Lung (tissue), 11 donors: ENCODE measurements at regions not wholly inside any gene's neighbourhood (a gene's known extent, or its start where the extent isn't known, plus 50 kb on each side); places are given as distances from the start of the nearest gene placed in this dataset.
A peak's percentile ranks its signal among the peaks of the same experiment; 100 is the strongest.

Experiments used
- ATAC-seq: fragments of 200-7000 bp; cut with Tn5 transposase; one replicate; pipeline ENCODE4 v1.9.1; 2020; ENCODE audit warnings: moderate number of reproducible peaks; ENCODE audit not compliant: insufficient read depth, low FRiP score
- DNase-seq, 3 donors: peaks; one replicate each; pipeline ENCODE4 v3.0.0-alpha.2; 2013 to 2017
- H3K27ac ChIP-seq, 2 donors: one replicate each; pipeline ENCODE4 v1.5.1; 2013; ENCODE audit warnings: mild to moderate bottlenecking in 2 of 2, moderate library complexity in 2 of 2, control low read depth in 1 of 2, inconsistent platforms in 1 of 2, low read depth in 1 of 2, low read length in 1 of 2
- H3K27me3 ChIP-seq, 3 donors: one replicate each; pipeline ENCODE4 v1.5.1; 2013; ENCODE audit warnings: low read length in 2 of 3; ENCODE audit not compliant: control insufficient read depth in 3 of 3, insufficient read depth in 3 of 3
- H3K36me3 ChIP-seq, 4 donors: one replicate each; pipeline ENCODE4 v1.5.1; 2013; ENCODE audit warnings: low read length in 4 of 4, mild to moderate bottlenecking in 1 of 4, moderate library complexity in 1 of 4; ENCODE audit not compliant: control insufficient read depth in 4 of 4, insufficient read depth in 4 of 4
- H3K4me1 ChIP-seq, 5 donors: one replicate each; pipeline ENCODE4 v1.5.1; 2013; ENCODE audit warnings: low read length in 5 of 5, mild to moderate bottlenecking in 2 of 5, moderate library complexity in 1 of 5; ENCODE audit not compliant: control insufficient read depth in 5 of 5, insufficient read depth in 5 of 5
- H3K4me3 ChIP-seq: one replicate; pipeline ENCODE4 v1.5.1; 2013; ENCODE audit warnings: mild to moderate bottlenecking, control low read depth, moderate library complexity
- H3K9ac ChIP-seq, 2 donors: one replicate each; pipeline ENCODE4 v1.5.1; 2013; ENCODE audit warnings: low read length in 2 of 2, control low read depth in 1 of 2; ENCODE audit not compliant: insufficient read depth in 1 of 2
- H3K9me3 ChIP-seq, 4 donors: one replicate each; pipeline ENCODE4 v1.5.1; 2013; ENCODE audit warnings: low read length in 3 of 4, mild to moderate bottlenecking in 1 of 4, moderate library complexity in 1 of 4; ENCODE audit not compliant: control insufficient read depth in 4 of 4, insufficient read depth in 3 of 4
- WGBS, 2 donors: extraction: QIAGEN DNeasy Blood & Tissue Kit; methylation state at CpG; one replicate each; pipeline ENCODE4 v1.1.7; 2013; 5-methylcytosine and 5-hydroxymethylcytosine counted together
- TF ChIP-seq, protein P1 (sequence below): IDR thresholded peaks from 2 replicates; pipeline ENCODE4 v1.5.1; 2012; ENCODE audit warnings: mild to moderate bottlenecking; ENCODE audit errors: control extremely low read depth, extremely low read depth
- donor health status: control.
- donor health status: control.
- donor health status: Bipolar disorder and iron deficiency.
- donor health status: healthy.
- donor health status: DM: yes; HTN: yes; CAD: no.

DNA sequence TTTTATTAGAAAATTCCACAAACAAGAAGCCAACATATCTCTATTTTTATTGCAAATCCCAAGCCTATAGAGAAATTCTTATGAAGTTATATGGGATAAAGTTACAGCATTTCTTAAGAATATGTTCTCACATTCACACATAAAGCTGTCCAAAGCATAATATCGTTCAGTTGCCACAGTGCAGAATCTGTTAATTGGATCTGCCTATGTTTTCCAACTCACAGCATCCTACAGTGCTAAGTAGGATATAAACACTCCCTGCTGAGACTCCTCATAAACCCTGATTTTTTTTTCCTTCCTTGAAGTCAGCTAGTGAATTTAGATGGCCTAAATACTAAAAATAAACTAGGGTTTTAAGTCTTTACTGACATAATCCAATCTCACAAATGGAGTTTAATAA, 307.9 kb downstream of the PDGFC start:
- Histone ChIP-seq H3K4me1 (no peaks in the 10 kb centered on the region), H3K4me3 (no peak overlapping the region), H3K9me3 (no peaks in the 10 kb centered on the region), H3K27ac (no peak overlapping the region), H3K9ac (no peak overlapping the region), H3K36me3 (no peaks in the 10 kb centered on the region), H3K27me3 (no peaks in the 10 kb centered on the region)
- TF ChIP-seq, protein P1, sequence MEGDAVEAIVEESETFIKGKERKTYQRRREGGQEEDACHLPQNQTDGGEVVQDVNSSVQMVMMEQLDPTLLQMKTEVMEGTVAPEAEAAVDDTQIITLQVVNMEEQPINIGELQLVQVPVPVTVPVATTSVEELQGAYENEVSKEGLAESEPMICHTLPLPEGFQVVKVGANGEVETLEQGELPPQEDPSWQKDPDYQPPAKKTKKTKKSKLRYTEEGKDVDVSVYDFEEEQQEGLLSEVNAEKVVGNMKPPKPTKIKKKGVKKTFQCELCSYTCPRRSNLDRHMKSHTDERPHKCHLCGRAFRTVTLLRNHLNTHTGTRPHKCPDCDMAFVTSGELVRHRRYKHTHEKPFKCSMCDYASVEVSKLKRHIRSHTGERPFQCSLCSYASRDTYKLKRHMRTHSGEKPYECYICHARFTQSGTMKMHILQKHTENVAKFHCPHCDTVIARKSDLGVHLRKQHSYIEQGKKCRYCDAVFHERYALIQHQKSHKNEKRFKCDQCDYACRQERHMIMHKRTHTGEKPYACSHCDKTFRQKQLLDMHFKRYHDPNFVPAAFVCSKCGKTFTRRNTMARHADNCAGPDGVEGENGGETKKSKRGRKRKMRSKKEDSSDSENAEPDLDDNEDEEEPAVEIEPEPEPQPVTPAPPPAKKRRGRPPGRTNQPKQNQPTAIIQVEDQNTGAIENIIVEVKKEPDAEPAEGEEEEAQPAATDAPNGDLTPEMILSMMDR, result no peak
- DNase-seq (no peak), ATAC-seq (no peak)
- 69 to 73% methylated on average over 1 of the region's 1 CpG for WGBS, 2 donors

DNA sequence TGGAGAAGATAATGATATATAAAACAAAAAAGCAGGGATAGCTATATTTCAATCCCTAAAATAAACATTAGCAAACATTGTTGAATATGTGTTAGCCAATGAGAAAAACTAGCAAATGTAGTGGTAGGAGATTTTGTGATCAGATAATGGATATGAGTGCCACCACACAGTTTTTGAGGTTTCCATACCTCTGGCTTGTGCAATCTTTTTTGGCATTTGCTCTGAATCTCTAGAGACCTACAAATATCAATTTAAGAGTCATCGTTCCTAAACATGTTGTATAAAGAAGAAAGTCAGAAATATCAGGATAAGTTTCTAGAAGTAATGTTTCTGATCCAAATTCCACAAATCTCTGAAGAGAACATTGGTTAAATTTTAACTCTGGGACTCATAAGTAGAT, 308.7 kb downstream of the PDGFC start:
- H3K27me3 ChIP-seq, result no peaks in the 10 kb centered on the region
- TF ChIP-seq, protein P1, result no peak
- WGBS, 2 donors, result 66 to 87% methylated on average over 1 of the region's 1 CpG
- ATAC-seq, result no peak
- no peaks in the 10 kb centered on the region for H3K9me3 ChIP-seq
- no peak overlapping the region for H3K9ac ChIP-seq
- no peaks in the 10 kb centered on the region for H3K4me1 ChIP-seq
- H3K4me3 ChIP-seq, result no peak overlapping the region
- no peak overlapping the region for H3K27ac ChIP-seq
- no peak for DNase-seq
- no peaks in the 10 kb centered on the region for H3K36me3 ChIP-seq

DNA sequence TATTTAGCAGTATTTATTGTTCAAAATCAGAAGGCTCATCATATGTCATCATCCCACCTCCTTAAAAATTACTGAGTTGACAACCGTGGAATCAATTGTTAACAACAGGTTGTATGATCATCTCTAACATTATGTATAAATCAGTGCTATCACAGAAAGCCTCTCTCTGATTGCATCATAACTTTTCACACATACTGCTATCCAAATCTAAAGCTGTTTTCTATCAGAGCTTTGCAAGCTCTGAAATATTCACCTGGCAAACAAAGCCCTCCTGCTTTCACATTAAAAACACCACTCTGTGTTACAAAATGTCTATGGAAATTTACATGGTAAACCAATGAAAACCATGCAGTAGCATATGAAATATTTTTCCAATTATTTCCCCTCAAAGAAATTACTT, 310.0 kb downstream of the PDGFC start:
- Histone ChIP-seq H3K9me3 (no peaks in the 10 kb centered on the region), H3K9ac (no peak overlapping the region), H3K27me3 (no peaks in the 10 kb centered on the region), H3K4me1 (no peaks in the 10 kb centered on the region), H3K27ac (no peak overlapping the region), H3K36me3 (no peaks in the 10 kb centered on the region), H3K4me3 (no peak overlapping the region)
- TF ChIP-seq, protein P1, result no peak
- DNase-seq (no peak), ATAC-seq (no peak)
- 87 to 88% methylated on average over 1 of the region's 1 CpG for WGBS, 2 donors

DNA sequence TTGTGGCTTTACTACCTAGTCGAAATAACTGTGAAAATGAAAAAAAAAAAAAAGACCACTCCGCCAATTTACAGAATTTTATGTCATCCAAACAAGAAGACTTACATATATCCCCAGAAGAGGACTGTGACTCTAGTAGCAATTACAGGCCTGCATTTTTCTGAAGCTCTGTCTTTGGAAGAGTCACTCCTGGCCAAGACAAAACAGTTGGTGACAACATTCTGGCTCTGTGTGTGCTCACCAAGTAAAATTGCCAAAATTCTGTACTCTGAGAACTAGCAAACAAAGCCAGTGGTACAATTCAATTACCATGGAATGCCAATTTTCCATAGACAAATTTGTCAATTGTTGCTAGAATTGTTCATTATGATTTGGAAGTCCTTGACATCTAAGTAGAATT, 311.1 kb downstream of the PDGFC start:
- Histone ChIP-seq H3K9ac (no peak overlapping the region), H3K4me3 (no peak overlapping the region), H3K27me3 (no peaks in the 10 kb centered on the region), H3K27ac (no peak overlapping the region), H3K4me1 (no peaks in the 10 kb centered on the region), H3K36me3 (no peaks in the 10 kb centered on the region), H3K9me3 (no peaks in the 10 kb centered on the region)
- TF ChIP-seq, protein P1, result no peak
- 81 to 94% methylated on average over 2 of the region's 2 CpGs for WGBS, 2 donors
- ATAC-seq, result no peak
- peak in 1 of 3 donors; percentile 13 for DNase-seq
